Body of pancreas (tissue), 4 donors: ENCODE measurements at regions not wholly inside any gene's neighbourhood (a gene's known extent, or its start where the extent isn't known, plus 50 kb on each side); places are given as distances from the start of the nearest gene placed in this dataset.

ENCODE experiments used
- ATAC-seq: fragments of 150-250 bp; one replicate; pipeline ENCODE4 v1.9.1; 2016
- DNase-seq, 4 donors: peaks; one replicate each; pipeline ENCODE4 v3.0.0-alpha.2; 2019
- H3K27ac ChIP-seq, 4 donors: fragments of 200-600 bp; sonication (generic); 1 replicate in 3 of 4; 2 replicates in 1 of 4; pipeline versions ENCODE4 v1.5.1 to v1.6.1; 2016 to 2019; ENCODE audit warnings: mild to moderate bottlenecking in 1 of 4, mixed read lengths in 1 of 4, moderate library complexity in 1 of 4
- H3K27me3 ChIP-seq, 2 donors: fragments of 200-600 bp; sonication (generic); one replicate each; pipeline ENCODE4 v1.6.0; 2016; ENCODE audit warnings: mild to moderate bottlenecking in 1 of 2
- H3K36me3 ChIP-seq, 2 donors: fragments of 200-600 bp; sonication (generic); replicated peaks in 1 of 2; 2 replicates each; pipeline ENCODE4 v1.5.1; 2016; ENCODE audit warnings: low read depth in 2 of 2; ENCODE audit not compliant: insufficient read depth in 1 of 2
- H3K4me1 ChIP-seq: fragments of 200-600 bp; sonication (generic); one replicate; pipeline ENCODE4 v1.6.0; 2016
- H3K4me3 ChIP-seq, 2 donors: fragments of 200-600 bp; sonication (generic); 1 replicate in 1 of 2; 2 replicates in 1 of 2; pipeline ENCODE4 v1.5.1; 2016 to 2019
- H3K9me3 ChIP-seq, 3 donors: fragments of 200-600 bp; sonication (generic); 1 replicate in 2 of 3; 2 replicates in 1 of 3; pipeline ENCODE4 v1.5.1; 2016
- CTCF ChIP-seq, 7 experiments: fragments of 450-650 bp in 4 of 7; fragments of 200-600 bp in 3 of 7; sonication (generic) in 3 of 7; IDR thresholded peaks; one replicate each; pipeline ENCODE4 v1.5.1; 2016 to 2019; ENCODE audit warnings: antibody characterized with exemption in 7 of 7
- POLR2A ChIP-seq, 3 donors: fragments of 450-650 bp; IDR thresholded peaks; one replicate each; pipeline ENCODE4 v1.6.1; 2016; ENCODE audit warnings: antibody characterized with exemption in 3 of 3, mild to moderate bottlenecking in 2 of 3
- WGBS, 2 donors: methylation state at CpG; one replicate each; pipeline ENCODE4 v1.1.5; 2017; 5-methylcytosine and 5-hydroxymethylcytosine counted together
- intact Hi-C: fragments of 100-400 bp; cut with DNase I; formaldehyde crosslinking; loops from one replicate; pipeline ENCODE4 v1.15.1; 2023

GRCh38 chr6:9515633-9516606, 899.0 kb downstream of the TFAP2A start:
- no peak overlapping the region for H3K27ac ChIP-seq
- no peaks in the 10 kb centered on the region for H3K9me3 ChIP-seq
- no peak overlapping the region for H3K4me3 ChIP-seq
- no peaks in the 10 kb centered on the region for H3K4me1 ChIP-seq
- ATAC-seq (no peak), DNase-seq (no peak)
- no peaks in the 10 kb centered on the region for H3K27me3 ChIP-seq
- no peaks in the 10 kb centered on the region for H3K36me3 ChIP-seq
- intact Hi-C loops: no loop called here
- TF ChIP-seq POLR2A (IDR thresholded peaks at IDR 0.05): no peak
- no peak for TF ChIP-seq CTCF (IDR thresholded peaks at IDR 0.05)
- 39 to 45% methylated on average over 13 of the region's 13 CpGs for WGBS, 2 donors

GRCh38 chr6:9514146-9514545, 900.7 kb downstream of the TFAP2A start:
- H3K27ac ChIP-seq: no peak overlapping the region
- H3K4me3 ChIP-seq: no peak overlapping the region
- no peaks in the 10 kb centered on the region for H3K36me3 ChIP-seq
- H3K27me3 ChIP-seq: no peaks in the 10 kb centered on the region
- H3K4me1 ChIP-seq: no peaks in the 10 kb centered on the region
- no peak for TF ChIP-seq CTCF (IDR thresholded peaks at IDR 0.05)
- no peak for TF ChIP-seq POLR2A (IDR thresholded peaks at IDR 0.05)
- DNase-seq (no peak), ATAC-seq (no peak)
- intact Hi-C loops: no loop called here
- no peaks in the 10 kb centered on the region for H3K9me3 ChIP-seq
- 63 to 78% methylated on average over 1 of the region's 1 CpG for WGBS, 2 donors

GRCh38 chr6:9511157-9511556, 903.7 kb downstream of the TFAP2A start:
- TF ChIP-seq POLR2A (IDR thresholded peaks at IDR 0.05) (no peak), CTCF (IDR thresholded peaks at IDR 0.05) (no peak)
- DNase-seq: no peak
- no peak for ATAC-seq
- intact Hi-C loops: no loop called here
- no peaks in the 10 kb centered on the region for H3K36me3 ChIP-seq
- H3K27me3 ChIP-seq: no peaks in the 10 kb centered on the region
- H3K9me3 ChIP-seq: no peaks in the 10 kb centered on the region
- no peaks in the 10 kb centered on the region for H3K4me1 ChIP-seq
- H3K4me3 ChIP-seq: no peak overlapping the region
- no peak overlapping the region for H3K27ac ChIP-seq
- WGBS, 2 donors: 11 to 17% methylated on average over 1 of the region's 1 CpG

GRCh38 chr6:9507136-9507895, 907.6 kb downstream of the TFAP2A start:
- intact Hi-C loops: no loop called here
- TF ChIP-seq POLR2A (IDR thresholded peaks at IDR 0.05) (no peak), CTCF (IDR thresholded peaks at IDR 0.05) (no peak)

More at GRCh38 chr6:9507136-9507895, 907.6 kb downstream of the TFAP2A start:
- no peak for DNase-seq
- WGBS, 2 donors: 43 to 69% methylated on average over 6 of the region's 6 CpGs
- Histone ChIP-seq H3K4me1 (no peaks in the 10 kb centered on the region), H3K9me3 (no peaks in the 10 kb centered on the region), H3K27ac (no peak overlapping the region), H3K27me3 (no peaks in the 10 kb centered on the region), H3K4me3 (no peak overlapping the region), H3K36me3 (no peaks in the 10 kb centered on the region)
- no peak for ATAC-seq
